ENCODE measurements at regions not wholly inside any gene's neighbourhood (a gene's known extent, or its start where the extent isn't known, plus 50 kb on each side); places are given as distances from the start of the nearest gene placed in this dataset.

GRCh38 chr9:6703898-6704639, 53.7 kb upstream of the KDM4C start (continued):
- TF ChIP-seq ASH2L (IDR thresholded peaks at IDR 0.05; ENCODE audit: insufficient read length, low read depth, low read length), result peak; percentile 34
- no peak for TF ChIP-seq MAFG (CRISPR knock-in tag; IDR thresholded peaks at IDR 0.05)
- no peak for TF ChIP-seq ATM (IDR thresholded peaks at IDR 0.05; ENCODE audit: borderline replicate concordance)
- no peak for TF ChIP-seq ELF4 (CRISPR knock-in tag; IDR thresholded peaks at IDR 0.05; ENCODE audit: borderline replicate concordance)
- no peak for TF ChIP-seq ZNF569 (CRISPR knock-in tag; IDR thresholded peaks at IDR 0.05; ENCODE audit: borderline replicate concordance)
- TF ChIP-seq HOXA5 (CRISPR knock-in tag; IDR thresholded peaks at IDR 0.05), result no peak
- TF ChIP-seq, protein P1, sequence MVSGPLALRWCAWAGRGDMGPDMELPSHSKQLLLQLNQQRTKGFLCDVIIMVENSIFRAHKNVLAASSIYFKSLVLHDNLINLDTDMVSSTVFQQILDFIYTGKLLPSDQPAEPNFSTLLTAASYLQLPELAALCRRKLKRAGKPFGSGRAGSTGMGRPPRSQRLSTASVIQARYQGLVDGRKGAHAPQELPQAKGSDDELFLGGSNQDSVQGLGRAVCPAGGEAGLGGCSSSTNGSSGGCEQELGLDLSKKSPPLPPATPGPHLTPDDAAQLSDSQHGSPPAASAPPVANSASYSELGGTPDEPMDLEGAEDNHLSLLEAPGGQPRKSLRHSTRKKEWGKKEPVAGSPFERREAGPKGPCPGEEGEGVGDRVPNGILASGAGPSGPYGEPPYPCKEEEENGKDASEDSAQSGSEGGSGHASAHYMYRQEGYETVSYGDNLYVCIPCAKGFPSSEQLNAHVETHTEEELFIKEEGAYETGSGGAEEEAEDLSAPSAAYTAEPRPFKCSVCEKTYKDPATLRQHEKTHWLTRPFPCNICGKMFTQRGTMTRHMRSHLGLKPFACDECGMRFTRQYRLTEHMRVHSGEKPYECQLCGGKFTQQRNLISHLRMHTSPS (CRISPR knock-in tag; IDR thresholded peaks at IDR 0.05; ENCODE audit: low read depth), result no peak
- TF ChIP-seq THAP7 (CRISPR knock-in tag; IDR thresholded peaks at IDR 0.05), result no peak
- no peak for TF ChIP-seq HNRNPH1 (optimal IDR thresholded peaks at IDR 0.05; ENCODE audit: low read depth, low read length)
- TF ChIP-seq IKZF1 (IDR thresholded peaks at IDR 0.05), result no peak
- no peak for TF ChIP-seq ZNF484 (CRISPR knock-in tag; IDR thresholded peaks at IDR 0.05; ENCODE audit: borderline replicate concordance, low read depth)
- TF ChIP-seq, protein P2, sequence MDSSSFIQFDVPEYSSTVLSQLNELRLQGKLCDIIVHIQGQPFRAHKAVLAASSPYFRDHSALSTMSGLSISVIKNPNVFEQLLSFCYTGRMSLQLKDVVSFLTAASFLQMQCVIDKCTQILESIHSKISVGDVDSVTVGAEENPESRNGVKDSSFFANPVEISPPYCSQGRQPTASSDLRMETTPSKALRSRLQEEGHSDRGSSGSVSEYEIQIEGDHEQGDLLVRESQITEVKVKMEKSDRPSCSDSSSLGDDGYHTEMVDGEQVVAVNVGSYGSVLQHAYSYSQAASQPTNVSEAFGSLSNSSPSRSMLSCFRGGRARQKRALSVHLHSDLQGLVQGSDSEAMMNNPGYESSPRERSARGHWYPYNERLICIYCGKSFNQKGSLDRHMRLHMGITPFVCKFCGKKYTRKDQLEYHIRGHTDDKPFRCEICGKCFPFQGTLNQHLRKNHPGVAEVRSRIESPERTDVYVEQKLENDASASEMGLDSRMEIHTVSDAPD (CRISPR knock-in tag; IDR thresholded peaks at IDR 0.05), result no peak
- TF ChIP-seq, protein P3, sequence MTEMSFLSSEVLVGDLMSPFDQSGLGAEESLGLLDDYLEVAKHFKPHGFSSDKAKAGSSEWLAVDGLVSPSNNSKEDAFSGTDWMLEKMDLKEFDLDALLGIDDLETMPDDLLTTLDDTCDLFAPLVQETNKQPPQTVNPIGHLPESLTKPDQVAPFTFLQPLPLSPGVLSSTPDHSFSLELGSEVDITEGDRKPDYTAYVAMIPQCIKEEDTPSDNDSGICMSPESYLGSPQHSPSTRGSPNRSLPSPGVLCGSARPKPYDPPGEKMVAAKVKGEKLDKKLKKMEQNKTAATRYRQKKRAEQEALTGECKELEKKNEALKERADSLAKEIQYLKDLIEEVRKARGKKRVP (CRISPR knock-in tag; IDR thresholded peaks at IDR 0.05), result peak in 1 of 2 experiments; percentile 45; a peak in 1 of 4 replicates
- 0 out of 2 replicates have a peak, but pooled peaks have one; percentile 23 for TF ChIP-seq DMAP1 (CRISPR knock-in tag; IDR thresholded peaks at IDR 0.05)
- TF ChIP-seq ZNF501 (CRISPR knock-in tag; IDR thresholded peaks at IDR 0.05), result no peak; the same call in 1 of the 2 replicates
- TF ChIP-seq ZNF564 (CRISPR knock-in tag; IDR thresholded peaks at IDR 0.05), result no peak
- TF ChIP-seq KDM5A (IDR thresholded peaks at IDR 0.05; ENCODE audit: borderline replicate concordance, low read length), result no peak
- TF ChIP-seq ZSCAN25 (CRISPR knock-in tag; IDR thresholded peaks at IDR 0.05), result no peak
- peak; percentile 42 for TF ChIP-seq THAP11 (CRISPR knock-in tag; IDR thresholded peaks at IDR 0.05)
- peak; percentile 84; the same call in 1 of the 2 replicates for TF ChIP-seq ZNF552 (CRISPR knock-in tag; IDR thresholded peaks at IDR 0.05; ENCODE audit: borderline replicate concordance)
- 0 out of 2 replicates have a peak, but pooled peaks have one; percentile 35 for TF ChIP-seq ZBTB2 (CRISPR knock-in tag; IDR thresholded peaks at IDR 0.05; ENCODE audit: low read depth)
- TF ChIP-seq MBNL3 (CRISPR knock-in tag; conservative IDR thresholded peaks at IDR 0.05), result no peak
